ENCODE measurements at regions not wholly inside any gene's neighbourhood (a gene's known extent, or its start where the extent isn't known, plus 50 kb on each side); places are given as distances from the start of the nearest gene placed in this dataset.
A peak's percentile ranks its signal among the peaks of the same experiment; 100 is the strongest.

DNA sequence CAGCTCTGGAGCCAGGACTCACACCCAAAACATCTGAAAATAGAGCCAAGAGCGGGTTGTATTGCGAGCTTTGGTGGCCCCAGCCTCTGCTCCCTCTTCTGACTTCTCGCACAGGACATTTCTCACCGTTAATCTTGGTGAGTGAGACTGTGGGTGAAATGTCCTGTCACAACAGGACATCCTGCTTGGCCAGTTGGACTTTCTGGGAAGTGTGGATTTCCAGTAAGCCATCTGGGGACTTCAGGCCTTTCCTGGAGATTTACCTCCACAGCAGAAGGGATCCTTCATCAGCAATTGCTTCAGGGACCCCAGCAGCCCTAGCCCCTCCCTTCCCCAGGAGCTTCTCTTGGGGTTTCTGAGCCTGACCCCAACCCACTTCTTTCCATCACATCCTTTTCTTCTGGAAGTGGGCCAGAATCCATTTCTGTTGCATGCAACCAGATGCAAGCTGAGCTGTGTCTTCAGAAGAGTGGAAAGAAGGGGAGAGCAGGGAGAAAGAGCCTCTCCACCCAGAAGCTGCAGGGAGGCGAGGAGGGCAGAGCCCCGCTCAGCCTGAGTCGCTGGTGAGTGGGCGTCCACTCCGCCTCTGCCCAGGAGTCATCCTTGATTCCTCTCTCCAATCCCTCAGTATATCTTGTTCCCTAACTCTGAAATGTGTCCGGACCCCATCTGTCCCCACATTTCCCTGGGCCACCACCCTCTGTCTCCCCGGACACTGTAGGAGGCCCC lies 50.3 kb upstream of the GADD45G start:
- no peak for DNase-seq (ENCODE audit: low read depth)

GRCh38 chr9:89553451-89554010 lies 51.3 kb upstream of the GADD45G start:
- DNase-seq (ENCODE audit: low read depth): no peak

- no peak for DNase-seq (ENCODE audit: low read depth)
Observed at GRCh38 chr9:89550346-89550927, 52.5 kb upstream of the SEMA4D start.

DNA sequence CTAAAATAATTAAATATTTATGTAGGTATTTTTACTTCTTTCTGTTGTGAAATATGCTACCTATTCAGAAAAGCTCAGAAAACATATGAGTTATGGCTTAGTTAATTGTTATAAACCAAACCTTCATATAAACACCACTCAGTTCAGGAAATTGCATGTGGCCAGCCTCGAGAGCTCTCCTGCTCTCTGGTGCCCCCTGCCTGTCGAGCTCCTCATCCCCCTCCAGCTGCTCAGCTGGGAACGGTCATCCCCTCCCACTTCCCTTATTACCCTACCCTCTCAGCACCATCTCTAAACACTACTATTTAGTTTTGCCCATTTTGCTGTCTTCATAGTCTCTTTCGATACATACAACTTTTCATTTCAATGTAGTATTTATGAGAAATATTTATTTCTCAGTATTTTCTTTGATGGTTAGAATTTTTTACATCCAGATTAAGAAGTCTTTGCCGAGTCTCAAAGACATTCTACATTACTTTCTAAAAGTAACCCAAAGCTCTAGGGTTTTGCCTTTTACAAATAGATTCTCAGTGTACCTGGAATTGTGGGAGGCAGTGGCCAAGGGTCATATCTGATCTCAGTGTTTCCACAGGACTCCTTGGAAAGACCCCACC lies 51.2 kb upstream of the SEMA4D start:
- DNase-seq (ENCODE audit: low read depth): peak; percentile 56

DNA sequence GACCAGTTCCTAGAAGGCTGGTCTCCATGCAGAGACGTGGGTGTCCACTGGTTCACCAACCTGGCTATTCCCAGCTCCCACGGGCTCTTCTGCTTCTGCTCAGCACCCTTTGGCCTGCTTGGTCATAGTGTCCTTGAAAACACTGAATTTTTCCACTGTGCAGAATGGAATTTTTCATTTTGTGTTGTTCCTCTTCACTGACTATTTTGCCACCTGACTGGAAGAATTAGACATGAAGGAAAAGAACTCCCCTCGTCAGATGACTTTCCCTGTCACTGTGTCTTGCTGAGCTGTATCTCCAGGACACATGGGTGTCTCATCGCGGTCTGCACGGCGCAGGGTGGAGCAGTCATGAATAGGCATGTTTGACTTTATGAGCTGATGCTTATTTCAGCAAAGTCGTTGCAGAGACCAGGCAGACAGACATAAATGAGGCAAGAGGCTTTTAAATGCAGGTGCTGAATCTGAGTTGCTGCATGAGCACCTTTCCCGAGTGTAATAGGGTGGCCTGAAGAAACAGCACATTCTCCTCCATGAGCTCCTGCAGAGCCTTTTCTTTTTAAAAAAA lies 50.2 kb upstream of the SEMA4D start:
- DNase-seq (ENCODE audit: low read depth): no peak

All from T-helper 22 cell (primary cell).